ENCODE measurements at regions not wholly inside any gene's neighbourhood (a gene's known extent, or its start where the extent isn't known, plus 50 kb on each side); places are given as distances from the start of the nearest gene placed in this dataset.

DNA sequence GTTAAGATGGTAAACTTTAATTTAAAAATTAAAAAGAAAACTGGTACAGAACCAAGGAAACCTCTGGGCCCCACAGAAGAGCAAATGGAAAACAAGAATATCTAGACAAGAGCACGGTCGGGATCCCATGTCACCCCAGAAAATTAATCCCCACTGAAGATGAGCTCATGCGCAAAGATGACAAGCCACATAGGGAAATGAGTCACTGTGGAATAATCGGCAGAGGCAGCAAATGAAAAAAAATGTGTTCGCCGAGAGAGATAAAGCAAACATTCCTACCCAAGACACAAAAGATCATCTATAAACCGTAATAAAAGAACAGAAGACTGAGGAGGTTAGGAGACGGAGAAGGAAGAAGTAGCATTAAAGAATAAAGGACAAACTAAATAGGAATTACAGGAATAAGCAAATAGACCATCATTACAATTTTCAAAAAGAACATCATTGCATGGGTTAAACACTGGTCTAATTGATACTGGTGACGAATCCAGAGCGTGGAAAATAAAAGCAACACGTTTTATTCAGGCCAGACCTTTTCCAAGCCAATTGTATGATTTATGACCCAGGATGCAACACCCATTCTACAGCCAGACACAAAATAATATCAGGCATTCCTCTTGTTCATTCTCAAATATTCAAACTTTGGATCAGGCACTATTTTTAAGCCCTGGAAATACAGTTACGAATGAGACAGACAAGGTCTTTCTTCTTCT is 138.0 kb upstream of the ARID1B start:
- H3K27ac ChIP-seq (ENCODE audit: low read depth, low read length) = no peak overlapping the region
- no peaks in the 10 kb centered on the region for H3K27me3 ChIP-seq (ENCODE audit: insufficient read depth, low read length)
- H3K4me3 ChIP-seq (replicated peaks in 1 of 2; ENCODE audit: low read depth in 1 of 2, low read length in 2 of 2) = no peak overlapping the region
- POLR2A ChIA-PET = no interaction called here
- no TSS peak for BruUV-seq (replicated peaks)
- intact Hi-C loops (cut with micrococcal nuclease) = no loop called here
- CTCF ChIA-PET = no interaction called here
- no peaks in the 10 kb centered on the region for H3K4me1 ChIP-seq (ENCODE audit: control insufficient read depth in 1 of 2, insufficient read depth in 2 of 2, low read length in 2 of 2)
- H3K9ac ChIP-seq (ENCODE audit: low read length) = no peak overlapping the region
- H3K9me3 ChIP-seq (ENCODE audit: control insufficient read depth in 1 of 2, insufficient read depth in 1 of 2, low read depth in 1 of 2, low read length in 2 of 2) = no peaks in the 10 kb centered on the region
- no peak for DNase-seq (ENCODE audit: low read depth, low spot score)
- no peak for ATAC-seq
- no peaks in the 10 kb centered on the region for H3K9me2 ChIP-seq (ENCODE audit: insufficient read depth)
- H2AFZ ChIP-seq (ENCODE audit: low read depth, low read length, poor library complexity, severe bottlenecking) = no peak overlapping the region
- no peaks in the 10 kb centered on the region for H3K36me3 ChIP-seq (ENCODE audit: control insufficient read depth in 1 of 2, insufficient read depth in 2 of 2, low read length in 2 of 2)
- no peaks in the 10 kb centered on the region for H4K20me1 ChIP-seq (ENCODE audit: insufficient read depth)
- no peaks in the 10 kb centered on the region for H3K79me2 ChIP-seq (ENCODE audit: insufficient read depth, low read length)
- RAD21 ChIA-PET (ENCODE audit: low non-redundant PET in 1 of 2, low total read pairs in 2 of 2, uncharacterized antibody in 2 of 2, unreplicated experiment in 2 of 2) = no interaction called here
- no peak for TF ChIP-seq ZBTB33 (IDR thresholded peaks at IDR 0.05; ENCODE audit: extremely low read depth, insufficient replicate concordance, low read length)
- no peak for TF ChIP-seq EGR1 (IDR thresholded peaks at IDR 0.05; ENCODE audit: low read depth)
- TF ChIP-seq POLR2A (IDR thresholded peaks at IDR 0.05; ENCODE audit: borderline replicate concordance, extremely low read depth, insufficient read depth, insufficient read length) = no peak
- TF ChIP-seq RAD21 (IDR thresholded peaks at IDR 0.05; ENCODE audit: low read depth) = no peak
- TF ChIP-seq ZNF274 (IDR thresholded peaks at IDR 0.05; ENCODE audit: low read depth, low read length) = no peak
- TF ChIP-seq, protein P1, sequence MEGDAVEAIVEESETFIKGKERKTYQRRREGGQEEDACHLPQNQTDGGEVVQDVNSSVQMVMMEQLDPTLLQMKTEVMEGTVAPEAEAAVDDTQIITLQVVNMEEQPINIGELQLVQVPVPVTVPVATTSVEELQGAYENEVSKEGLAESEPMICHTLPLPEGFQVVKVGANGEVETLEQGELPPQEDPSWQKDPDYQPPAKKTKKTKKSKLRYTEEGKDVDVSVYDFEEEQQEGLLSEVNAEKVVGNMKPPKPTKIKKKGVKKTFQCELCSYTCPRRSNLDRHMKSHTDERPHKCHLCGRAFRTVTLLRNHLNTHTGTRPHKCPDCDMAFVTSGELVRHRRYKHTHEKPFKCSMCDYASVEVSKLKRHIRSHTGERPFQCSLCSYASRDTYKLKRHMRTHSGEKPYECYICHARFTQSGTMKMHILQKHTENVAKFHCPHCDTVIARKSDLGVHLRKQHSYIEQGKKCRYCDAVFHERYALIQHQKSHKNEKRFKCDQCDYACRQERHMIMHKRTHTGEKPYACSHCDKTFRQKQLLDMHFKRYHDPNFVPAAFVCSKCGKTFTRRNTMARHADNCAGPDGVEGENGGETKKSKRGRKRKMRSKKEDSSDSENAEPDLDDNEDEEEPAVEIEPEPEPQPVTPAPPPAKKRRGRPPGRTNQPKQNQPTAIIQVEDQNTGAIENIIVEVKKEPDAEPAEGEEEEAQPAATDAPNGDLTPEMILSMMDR (IDR thresholded peaks at IDR 0.05 in 2 of 3, conservative IDR thresholded peaks at IDR 0.05 in 1 of 3; ENCODE audit: borderline replicate concordance in 1 of 3, insufficient read depth in 1 of 3, low read depth in 2 of 3, low read length in 2 of 3) = no peak
- no peak for TF ChIP-seq JUND (IDR thresholded peaks at IDR 0.05)
- no peak for TF ChIP-seq EZH2 (IDR thresholded peaks at IDR 0.05)
- TF ChIP-seq CBX3 (IDR thresholded peaks at IDR 0.05; ENCODE audit: low read depth) = no peak
- TF ChIP-seq MAX (IDR thresholded peaks at IDR 0.05) = no peak
- TF ChIP-seq ELF1 (IDR thresholded peaks at IDR 0.05; ENCODE audit: borderline replicate concordance, low read depth) = no peak
- TF ChIP-seq ZFX (IDR thresholded peaks at IDR 0.05) = no peak
- no peak for TF ChIP-seq SIN3A (IDR thresholded peaks at IDR 0.05; ENCODE audit: low read depth)
- TF ChIP-seq, protein P2, sequence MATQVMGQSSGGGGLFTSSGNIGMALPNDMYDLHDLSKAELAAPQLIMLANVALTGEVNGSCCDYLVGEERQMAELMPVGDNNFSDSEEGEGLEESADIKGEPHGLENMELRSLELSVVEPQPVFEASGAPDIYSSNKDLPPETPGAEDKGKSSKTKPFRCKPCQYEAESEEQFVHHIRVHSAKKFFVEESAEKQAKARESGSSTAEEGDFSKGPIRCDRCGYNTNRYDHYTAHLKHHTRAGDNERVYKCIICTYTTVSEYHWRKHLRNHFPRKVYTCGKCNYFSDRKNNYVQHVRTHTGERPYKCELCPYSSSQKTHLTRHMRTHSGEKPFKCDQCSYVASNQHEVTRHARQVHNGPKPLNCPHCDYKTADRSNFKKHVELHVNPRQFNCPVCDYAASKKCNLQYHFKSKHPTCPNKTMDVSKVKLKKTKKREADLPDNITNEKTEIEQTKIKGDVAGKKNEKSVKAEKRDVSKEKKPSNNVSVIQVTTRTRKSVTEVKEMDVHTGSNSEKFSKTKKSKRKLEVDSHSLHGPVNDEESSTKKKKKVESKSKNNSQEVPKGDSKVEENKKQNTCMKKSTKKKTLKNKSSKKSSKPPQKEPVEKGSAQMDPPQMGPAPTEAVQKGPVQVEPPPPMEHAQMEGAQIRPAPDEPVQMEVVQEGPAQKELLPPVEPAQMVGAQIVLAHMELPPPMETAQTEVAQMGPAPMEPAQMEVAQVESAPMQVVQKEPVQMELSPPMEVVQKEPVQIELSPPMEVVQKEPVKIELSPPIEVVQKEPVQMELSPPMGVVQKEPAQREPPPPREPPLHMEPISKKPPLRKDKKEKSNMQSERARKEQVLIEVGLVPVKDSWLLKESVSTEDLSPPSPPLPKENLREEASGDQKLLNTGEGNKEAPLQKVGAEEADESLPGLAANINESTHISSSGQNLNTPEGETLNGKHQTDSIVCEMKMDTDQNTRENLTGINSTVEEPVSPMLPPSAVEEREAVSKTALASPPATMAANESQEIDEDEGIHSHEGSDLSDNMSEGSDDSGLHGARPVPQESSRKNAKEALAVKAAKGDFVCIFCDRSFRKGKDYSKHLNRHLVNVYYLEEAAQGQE (IDR thresholded peaks at IDR 0.05; ENCODE audit: low read depth) = no peak
- no peak overlapping the region for H3K4me2 ChIP-seq (ENCODE audit: low read length)
